GM18868 (cell line): ENCODE measurements at regions not wholly inside any gene's neighbourhood (a gene's known extent, or its start where the extent isn't known, plus 50 kb on each side); places are given as distances from the start of the nearest gene placed in this dataset.

Experiments
- ATAC-seq: cut with Tn5 transposase; IDR thresholded peaks from one replicate; pipeline ENCODE4 v1.9.1; 2021; ENCODE audit warnings: mild to moderate bottlenecking, moderate library complexity; ENCODE audit not compliant: unreplicated experiment

GRCh38 chr5:167593329-167594060 is 698.0 kb upstream of the WWC1 start:
- no peak for ATAC-seq

DNA sequence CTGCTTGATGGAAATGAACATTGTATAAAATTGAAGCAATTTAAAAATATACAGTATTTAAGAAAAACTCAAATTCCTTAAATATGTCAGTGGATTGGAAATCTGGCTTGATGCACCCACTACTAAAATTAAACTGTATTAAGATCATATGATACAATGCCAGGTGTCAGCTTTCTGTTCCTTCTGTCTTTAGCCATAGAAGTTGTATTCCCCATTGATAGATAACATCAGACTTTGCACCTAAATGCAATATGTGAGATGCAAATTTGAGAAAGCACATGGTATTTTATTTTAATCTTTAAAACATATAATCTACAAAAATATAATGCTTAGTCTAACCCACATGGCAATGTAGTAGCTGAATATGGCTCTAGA is 697.4 kb upstream of the WWC1 start:
- ATAC-seq, result no peak

DNA sequence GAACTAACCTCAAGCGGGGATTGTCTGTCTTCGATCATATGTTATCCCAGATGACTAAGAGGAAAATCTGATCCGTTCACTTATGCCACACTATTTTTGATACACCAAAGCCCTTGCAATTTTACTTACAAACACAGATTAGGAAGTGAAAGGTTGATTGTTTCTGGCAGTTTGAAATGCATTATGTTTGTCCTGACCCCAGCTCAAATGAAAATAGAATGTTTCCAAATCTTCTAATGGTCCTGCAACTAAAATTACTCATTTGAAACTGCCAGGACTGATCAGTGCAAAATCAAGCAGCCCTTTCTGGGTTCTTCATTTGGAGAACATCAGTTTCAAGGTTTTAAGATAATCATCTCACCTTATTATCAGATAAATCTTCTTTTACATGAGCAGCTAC is 696.7 kb upstream of the WWC1 start:
- ATAC-seq, result no peak

- no peak for ATAC-seq
Measured at GRCh38 chr5:167595196-167595595, 696.2 kb upstream of the WWC1 start.

GRCh38 chr5:167598166-167598565 is 693.3 kb upstream of the WWC1 start:
- ATAC-seq, result no peak

GRCh38 chr5:167602067-167602466 is 689.4 kb upstream of the WWC1 start:
- ATAC-seq, result no peak

DNA sequence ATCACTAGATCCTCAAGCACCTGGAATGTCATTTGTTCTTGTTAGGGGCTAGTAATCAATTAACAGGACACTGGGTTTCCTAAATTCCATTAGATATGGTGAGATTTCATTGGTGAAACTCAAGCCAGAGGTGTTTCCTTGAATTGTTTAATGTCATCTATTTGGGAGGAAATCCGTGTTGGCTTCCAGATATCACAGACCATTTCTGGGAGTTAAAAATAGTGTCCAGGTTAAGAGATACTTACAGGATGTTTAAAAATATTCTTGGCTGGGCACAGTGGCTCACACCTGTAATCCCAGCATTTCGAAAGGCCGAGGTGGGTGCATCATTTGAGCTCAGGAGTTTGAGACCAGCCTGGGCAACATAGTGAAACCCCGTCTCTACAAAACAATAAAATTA is 688.3 kb upstream of the WWC1 start:
- no peak for ATAC-seq

DNA sequence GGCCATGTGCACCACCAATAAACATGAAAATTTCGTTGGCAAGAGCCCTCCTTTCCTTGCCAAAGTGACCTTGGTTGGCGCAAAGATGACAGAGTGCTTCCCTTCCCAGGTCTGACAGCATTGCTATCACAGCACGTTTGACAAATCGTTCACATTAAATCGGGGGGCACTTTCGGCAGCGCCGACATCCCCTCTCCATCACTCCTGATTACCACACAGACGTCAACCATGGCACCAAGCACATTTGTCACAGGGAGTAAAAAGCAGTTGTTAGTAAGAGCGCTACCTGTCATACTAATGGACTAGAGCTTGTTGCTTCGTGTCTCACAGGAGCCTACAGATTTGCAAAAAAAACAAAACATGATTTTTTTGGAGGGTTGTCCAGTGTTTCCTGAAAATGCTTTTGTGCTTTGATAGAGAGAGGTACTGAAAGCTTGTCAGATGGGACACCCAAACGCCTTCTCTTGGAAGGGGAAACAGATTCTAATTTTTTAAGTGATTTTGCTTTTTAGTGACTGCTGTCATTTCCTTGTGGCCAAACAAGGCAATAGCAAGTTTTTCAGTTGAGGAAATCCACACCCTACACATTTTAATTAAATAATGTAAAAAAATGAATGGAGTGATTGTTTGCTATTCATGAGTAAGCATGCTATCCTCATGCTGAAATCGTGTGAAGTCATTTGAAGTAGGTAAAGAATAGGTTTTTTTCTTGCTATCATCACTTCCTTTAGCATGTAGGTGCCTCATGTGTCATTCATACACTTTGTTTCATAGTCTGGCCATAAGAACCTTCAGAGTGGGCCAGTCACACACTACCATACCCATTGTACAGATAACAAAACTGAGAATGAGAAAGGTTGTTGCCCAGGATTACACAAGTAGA is 682.8 kb upstream of the WWC1 start:
- no peak for ATAC-seq

- peak; percentile 85 for ATAC-seq
Measured at GRCh38 chr5:167614294-167615021, 677.0 kb upstream of the WWC1 start.

DNA sequence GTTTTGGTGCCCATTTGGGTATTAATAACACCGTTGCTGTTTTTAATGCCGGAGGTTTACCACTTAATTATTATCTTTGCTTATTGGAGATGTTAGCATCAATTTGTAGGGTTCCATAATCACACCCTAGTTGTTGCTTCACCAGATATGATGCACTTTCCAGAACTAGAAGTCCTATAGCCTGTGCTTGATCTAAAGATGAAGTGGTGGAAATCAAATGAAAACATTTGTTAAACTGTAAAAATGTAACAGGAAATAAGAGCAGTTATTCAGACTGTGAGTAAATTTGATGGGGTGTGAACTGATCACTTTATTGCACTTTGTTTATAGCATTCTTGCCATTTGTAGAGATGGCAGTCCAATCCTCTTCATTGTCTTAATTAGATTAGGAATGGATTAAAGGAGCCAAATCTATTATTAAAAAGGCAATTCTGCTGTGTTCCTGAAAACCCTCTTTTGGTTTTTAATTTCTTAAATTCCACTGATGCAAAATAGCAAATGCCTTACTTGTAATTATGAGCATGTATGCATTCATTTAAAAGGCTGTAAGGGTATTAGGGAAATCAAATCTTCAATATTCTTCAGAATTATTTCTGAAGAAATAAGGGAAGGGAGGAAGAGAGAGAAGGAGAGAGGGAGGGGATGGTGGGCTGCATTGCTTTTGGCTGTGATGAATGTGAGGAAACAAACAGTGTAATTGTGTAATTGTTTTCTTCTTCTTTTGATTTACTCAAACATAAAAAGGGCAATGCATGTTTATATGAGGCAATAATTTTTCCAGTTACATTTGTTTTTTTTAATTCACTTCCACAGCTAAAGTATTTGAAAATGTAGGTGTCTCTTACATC is 675.2 kb upstream of the WWC1 start:
- no peak for ATAC-seq

DNA sequence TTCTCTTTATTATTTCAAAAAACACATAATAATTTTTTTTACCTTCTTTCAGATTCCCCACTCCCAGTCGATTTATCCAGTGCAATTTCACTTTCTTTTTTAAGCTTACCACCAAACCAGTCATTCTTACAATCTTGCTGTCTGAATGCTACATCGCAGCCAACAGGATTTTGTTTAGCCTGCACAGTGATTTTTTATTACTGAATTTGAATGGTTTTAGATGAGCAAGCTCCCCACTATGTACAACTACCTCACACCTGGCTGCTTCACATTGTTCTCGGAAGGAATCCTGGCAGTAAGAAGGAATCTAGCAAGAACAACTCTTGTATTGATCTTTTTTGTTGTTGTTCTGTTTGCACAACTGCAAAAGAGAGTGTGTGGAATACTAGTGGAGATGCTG is 668.1 kb upstream of the WWC1 start:
- no peak for ATAC-seq

DNA sequence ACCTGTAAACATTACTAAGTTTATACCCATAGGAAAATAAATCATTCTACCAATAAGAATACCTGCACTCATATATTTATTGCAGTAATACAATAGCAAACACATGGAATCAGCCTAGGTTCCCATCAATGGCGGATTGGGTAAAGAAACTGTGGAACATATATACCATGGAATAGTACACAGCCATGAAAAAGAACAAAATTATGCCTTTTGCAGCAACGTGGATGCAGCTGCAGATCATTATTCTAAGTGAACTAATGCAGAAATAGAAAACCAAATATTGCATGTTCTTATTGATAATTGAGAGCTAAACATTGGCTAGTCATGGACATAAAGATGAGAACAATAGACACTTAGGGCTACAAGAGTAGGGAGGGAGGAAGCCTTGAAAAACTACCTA is 667.4 kb upstream of the WWC1 start:
- no peak for ATAC-seq

DNA sequence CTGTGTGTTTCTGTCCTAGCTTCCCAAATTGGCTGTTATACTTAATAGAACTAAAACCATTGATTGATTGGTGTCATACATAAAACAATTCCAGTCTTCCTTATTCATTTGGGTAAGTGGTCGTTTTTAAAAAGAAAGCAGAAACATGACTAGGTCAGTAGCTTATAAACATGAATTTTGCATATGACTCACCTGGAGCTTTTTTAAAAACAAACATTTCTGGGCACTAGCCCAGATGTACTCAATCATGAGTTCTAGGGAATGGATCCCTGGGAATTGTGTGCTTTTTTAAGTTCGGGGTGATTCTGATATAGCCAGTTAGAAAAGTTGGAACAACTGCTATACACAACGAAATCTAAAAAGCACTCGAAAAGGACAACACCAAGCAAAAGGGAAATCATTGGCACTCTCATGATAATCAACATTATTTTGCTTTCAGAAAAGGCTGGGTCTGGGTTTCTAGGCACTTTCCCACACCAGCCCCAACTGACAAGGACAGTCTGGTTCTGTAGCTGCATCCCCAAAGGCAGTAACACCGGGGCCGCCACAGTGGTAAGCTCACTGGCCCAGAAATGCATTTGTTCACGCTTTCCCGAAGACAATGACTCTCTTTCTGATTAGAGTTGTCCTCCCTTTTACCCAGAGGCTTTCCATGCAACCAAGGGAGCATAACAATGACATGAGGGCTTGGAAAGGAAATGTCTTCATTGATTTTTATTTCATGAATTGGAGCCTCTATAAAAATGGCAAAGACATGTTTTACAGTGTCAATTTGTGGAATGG is 664.9 kb upstream of the WWC1 start:
- ATAC-seq, result no peak

DNA sequence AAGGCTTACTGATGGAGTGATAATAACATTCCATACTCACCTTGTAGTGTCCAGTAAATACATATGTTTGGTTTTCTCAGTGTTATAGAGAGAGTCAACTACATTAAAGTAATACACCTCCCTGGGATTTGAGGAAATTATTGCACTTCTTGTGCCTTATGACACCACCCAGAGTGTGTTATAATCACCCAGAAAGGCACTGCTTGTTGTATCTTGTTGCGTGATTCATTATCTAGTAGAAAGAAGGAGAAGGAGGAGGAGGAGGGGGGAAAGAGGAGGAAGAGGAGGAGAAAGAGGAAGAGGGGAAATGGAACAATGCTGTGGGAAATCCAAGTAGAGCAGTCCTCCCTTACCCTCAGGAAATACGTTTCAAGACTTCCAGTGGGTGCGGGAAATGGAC is 661.8 kb upstream of the WWC1 start:
- ATAC-seq, result no peak

DNA sequence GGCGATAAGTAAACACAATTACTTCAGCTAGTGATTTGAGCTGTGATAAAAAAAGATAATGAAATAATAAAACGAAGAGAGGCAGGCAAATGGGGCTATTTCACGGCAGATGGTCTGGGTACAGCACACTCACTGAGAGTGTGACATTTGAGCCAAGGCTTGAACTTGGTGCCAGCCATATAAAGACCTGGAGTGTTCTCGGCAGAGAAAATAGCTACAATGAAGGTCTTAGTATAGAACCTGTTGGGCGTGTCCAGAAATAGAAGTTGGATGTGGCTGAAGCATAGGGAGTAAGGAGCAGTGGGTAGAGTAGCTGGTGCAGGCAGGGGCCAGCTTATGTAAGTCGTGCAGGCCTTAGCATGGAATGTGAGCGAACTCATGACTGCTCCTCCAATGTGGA is 660.3 kb upstream of the WWC1 start:
- no peak for ATAC-seq

GRCh38 chr5:167633114-167633513 is 658.3 kb upstream of the WWC1 start:
- no peak for ATAC-seq

DNA sequence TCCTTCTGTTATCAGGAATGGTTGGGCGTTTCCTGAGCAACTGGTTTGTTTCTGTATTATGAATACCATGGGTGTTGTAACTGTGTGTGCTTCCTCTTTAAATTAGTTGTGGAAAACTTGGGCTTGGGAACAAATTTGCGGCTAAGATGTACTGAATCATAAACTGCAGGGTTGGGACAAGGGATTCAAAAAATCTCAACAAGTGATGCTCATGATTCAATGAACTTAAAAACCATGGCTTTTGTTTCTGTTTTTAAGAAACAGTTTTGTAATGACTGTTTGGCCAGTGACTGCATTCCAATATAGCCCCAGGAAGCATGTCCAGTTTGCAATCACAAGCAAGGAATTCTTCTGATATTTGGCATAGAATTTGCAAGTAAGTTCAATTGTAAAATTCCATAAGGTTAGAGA is 657.5 kb upstream of the WWC1 start:
- no peak for ATAC-seq

DNA sequence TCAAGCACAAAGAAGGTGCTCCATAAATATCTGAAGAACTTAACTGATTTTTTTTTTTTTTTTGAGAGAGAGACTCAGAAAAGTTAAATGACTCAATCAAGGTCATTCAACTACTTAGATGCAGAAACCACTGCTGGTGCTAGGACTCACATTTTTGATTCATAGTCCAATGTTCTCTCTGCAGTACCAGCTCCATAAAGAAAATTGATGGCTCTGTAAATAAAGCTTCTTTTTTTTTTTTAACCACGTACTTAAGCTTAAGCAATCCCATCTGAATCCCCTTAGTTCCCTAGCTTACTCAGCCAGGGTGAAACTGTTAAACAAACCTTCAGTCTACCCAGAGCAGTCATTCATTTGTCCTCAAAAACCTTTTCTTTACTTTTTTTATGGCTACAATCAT is 657.0 kb upstream of the WWC1 start:
- no peak for ATAC-seq

DNA sequence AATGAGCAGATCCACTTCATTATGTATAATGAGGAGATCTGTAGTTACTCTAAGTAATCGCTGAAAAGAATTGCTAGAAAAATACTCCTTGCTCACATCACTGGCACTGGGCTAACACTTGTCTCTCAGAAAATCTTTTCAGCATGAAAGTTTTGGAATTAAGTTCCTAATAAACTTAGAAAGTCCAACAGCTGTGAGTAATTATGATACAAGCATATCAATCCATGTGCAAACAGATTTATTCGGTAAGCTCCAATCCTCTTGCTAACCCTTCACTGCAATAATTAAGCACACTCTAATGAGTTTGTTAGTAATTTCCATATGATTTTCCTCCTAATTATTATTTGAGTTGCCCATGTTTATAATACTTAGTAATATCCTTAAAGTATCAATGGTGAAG is 652.6 kb upstream of the WWC1 start:
- no peak for ATAC-seq

DNA sequence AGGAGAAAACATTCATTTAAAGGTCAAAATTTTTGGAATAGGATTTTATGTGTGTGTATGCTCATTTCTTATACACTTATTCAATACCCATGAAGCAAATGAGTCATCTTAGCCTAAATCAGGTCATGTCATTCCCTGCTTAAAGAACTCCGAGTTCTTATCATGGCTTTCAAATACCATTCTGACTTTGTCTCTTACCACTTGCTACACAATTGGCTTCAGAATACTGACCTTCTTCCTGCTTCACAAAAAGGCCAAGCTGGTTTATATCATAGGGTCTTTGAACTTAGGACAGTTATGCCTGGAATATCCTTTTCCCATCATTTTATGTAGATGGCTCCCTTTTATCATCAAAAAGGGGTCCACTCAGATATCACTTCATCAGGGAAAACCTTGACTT is 652.2 kb upstream of the WWC1 start:
- ATAC-seq, result no peak
